ENCODE measurements at regions not wholly inside any gene's neighbourhood (a gene's known extent, or its start where the extent isn't known, plus 50 kb on each side); places are given as distances from the start of the nearest gene placed in this dataset.

- TF ChIP-seq EZH2 (IDR thresholded peaks at IDR 0.05) (no peak), CTCF (IDR thresholded peaks at IDR 0.05) (no peak)
These were observed 509.7 kb downstream of the CCDC85A start for GRCh38 chr2:56693501-56693900.
